Lower leg skin (tissue), 4 donors: ENCODE measurements at regions not wholly inside any gene's neighbourhood (a gene's known extent, or its start where the extent isn't known, plus 50 kb on each side); places are given as distances from the start of the nearest gene placed in this dataset.

Experiments
- DNase-seq, 2 donors: peaks; one replicate each; pipeline ENCODE4 v3.0.0-alpha.2; 2019; ENCODE audit warnings: low spot score in 2 of 2
- H3K4me3 ChIP-seq: fragments of 200-600 bp; sonication (generic); 2 replicates; pipeline ENCODE4 v1.5.1; 2017; ENCODE audit warnings: mild to moderate bottlenecking, low read depth; ENCODE audit not compliant: poor library complexity, severe bottlenecking
- POLR2A ChIP-seq, 2 donors: fragments of 450-650 bp; IDR thresholded peaks; one replicate each; pipeline ENCODE4 v1.6.1; 2016 to 2017; ENCODE audit warnings: antibody characterized with exemption in 2 of 2, mild to moderate bottlenecking in 1 of 2, moderate library complexity in 1 of 2
- WGBS, 2 donors: methylation state at CpG; one replicate each; pipeline ENCODE4 v1.1.5; 2018; 5-methylcytosine and 5-hydroxymethylcytosine counted together
- intact Hi-C: fragments of 100-400 bp; cut with DNase I; formaldehyde crosslinking; loops from one replicate; pipeline ENCODE4 v1.15.0; 2023; ENCODE audit warnings: low total_unique reads
- TF ChIP-seq, protein P1 (sequence below), 3 donors: fragments of 450-650 bp; IDR thresholded peaks; one replicate each; pipeline ENCODE4 v1.5.1; 2016; ENCODE audit warnings: antibody characterized with exemption in 3 of 3, mild to moderate bottlenecking in 3 of 3, moderate library complexity in 2 of 3

DNA sequence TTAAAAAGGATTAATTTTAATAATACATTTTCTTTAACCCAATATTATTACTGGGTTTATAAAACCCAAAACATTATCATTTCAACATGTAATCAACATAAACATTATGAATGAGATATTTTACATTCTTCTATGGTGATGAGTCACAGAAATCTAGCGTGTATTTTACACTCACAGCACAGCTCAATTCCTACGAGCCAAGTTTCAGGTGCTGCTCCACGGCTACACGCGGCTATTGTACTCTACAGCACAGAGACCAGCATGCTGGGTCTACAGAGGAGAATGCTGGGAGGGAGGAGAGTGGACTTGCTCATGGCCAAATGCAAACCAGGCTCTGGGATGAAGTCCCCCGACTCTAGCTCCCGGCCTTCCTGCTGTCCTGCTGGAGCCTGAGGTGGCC is 72.0 kb upstream of the LMO1 start:
- 51 to 54% methylated on average over 7 of the region's 7 CpGs for WGBS, 2 donors
- TF ChIP-seq POLR2A (IDR thresholded peaks at IDR 0.05): no peak
- TF ChIP-seq, protein P1, sequence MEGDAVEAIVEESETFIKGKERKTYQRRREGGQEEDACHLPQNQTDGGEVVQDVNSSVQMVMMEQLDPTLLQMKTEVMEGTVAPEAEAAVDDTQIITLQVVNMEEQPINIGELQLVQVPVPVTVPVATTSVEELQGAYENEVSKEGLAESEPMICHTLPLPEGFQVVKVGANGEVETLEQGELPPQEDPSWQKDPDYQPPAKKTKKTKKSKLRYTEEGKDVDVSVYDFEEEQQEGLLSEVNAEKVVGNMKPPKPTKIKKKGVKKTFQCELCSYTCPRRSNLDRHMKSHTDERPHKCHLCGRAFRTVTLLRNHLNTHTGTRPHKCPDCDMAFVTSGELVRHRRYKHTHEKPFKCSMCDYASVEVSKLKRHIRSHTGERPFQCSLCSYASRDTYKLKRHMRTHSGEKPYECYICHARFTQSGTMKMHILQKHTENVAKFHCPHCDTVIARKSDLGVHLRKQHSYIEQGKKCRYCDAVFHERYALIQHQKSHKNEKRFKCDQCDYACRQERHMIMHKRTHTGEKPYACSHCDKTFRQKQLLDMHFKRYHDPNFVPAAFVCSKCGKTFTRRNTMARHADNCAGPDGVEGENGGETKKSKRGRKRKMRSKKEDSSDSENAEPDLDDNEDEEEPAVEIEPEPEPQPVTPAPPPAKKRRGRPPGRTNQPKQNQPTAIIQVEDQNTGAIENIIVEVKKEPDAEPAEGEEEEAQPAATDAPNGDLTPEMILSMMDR (IDR thresholded peaks at IDR 0.05): no peak
- intact Hi-C loops: loop anchor here (10.0 kb wide), 1 partner anchor 229 kb away; no protein-coding TSS in a partner anchor

DNA sequence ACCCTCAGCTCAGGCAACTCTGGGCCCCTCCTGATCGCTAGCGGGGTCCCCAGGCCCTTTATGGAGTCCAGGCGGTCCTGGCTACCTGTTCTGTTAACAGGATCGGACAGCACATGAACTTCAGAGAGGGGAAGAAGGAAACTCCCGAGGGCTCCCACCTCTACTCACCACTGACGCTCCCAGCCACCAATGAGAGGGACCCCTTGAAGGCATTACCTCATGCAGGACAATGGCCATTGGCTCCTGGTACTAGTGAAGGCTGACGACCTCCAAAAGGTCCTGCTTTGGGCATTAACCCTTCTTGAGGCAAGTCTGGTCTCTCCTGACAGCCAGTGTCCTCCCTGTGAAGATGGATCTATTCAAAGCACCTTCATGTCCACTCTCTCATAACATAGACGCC is 71.5 kb upstream of the LMO1 start:
- 84 to 87% methylated on average over 8 of the region's 8 CpGs for WGBS, 2 donors
- intact Hi-C loops: loop anchor here (10.0 kb wide), 1 partner anchor 230 kb away; no protein-coding TSS in a partner anchor
- TF ChIP-seq, protein P1 (IDR thresholded peaks at IDR 0.05): no peak
- no peak for TF ChIP-seq POLR2A (IDR thresholded peaks at IDR 0.05)
- no peak for DNase-seq
- H3K4me3 ChIP-seq: no peak overlapping the region

More for the DNA sequence above, 72.0 kb upstream of the LMO1 start:
- H3K4me3 ChIP-seq: no peak overlapping the region
- DNase-seq: no peak

DNA sequence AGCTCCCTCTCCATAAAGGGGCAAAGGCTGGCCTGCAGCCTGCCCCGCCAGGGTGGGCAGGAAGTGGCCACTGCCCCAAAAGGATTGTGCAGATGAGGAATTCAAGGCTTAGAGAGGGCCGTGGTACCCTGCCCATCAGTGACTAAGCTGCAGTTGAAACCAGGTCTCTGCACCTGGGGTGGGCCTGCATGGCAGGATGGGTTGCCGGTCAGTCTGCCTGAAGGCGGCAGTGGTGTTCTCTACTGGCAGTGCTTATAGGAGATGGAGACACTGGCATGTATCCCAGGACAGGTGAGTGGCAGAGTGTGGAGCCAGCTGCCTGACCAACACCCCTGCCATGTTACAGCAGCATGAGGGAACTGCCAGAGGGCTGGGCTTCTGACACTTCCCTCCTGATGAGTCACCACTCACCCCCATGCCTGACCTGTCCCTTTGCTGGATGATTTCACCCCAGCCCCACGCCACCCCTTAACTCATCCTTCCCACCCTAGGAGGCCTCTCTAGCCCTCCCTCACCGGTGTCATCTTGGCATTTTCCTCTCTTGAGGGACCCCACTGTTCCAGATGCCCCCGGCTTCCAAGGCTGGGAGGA is 70.2 kb upstream of the LMO1 start:
- 82 to 83% methylated on average over 5 to 7 of the region's 7 CpGs for WGBS, 2 donors
- TF ChIP-seq POLR2A (IDR thresholded peaks at IDR 0.05): no peak
- TF ChIP-seq, protein P1 (IDR thresholded peaks at IDR 0.05): no peak
- intact Hi-C loops: loop anchor here (5.0 to 10.0 kb wide), 2 partner anchors 231 to 1102 kb away; no protein-coding TSS in a partner anchor
- DNase-seq: no peak
- no peak overlapping the region for H3K4me3 ChIP-seq

DNA sequence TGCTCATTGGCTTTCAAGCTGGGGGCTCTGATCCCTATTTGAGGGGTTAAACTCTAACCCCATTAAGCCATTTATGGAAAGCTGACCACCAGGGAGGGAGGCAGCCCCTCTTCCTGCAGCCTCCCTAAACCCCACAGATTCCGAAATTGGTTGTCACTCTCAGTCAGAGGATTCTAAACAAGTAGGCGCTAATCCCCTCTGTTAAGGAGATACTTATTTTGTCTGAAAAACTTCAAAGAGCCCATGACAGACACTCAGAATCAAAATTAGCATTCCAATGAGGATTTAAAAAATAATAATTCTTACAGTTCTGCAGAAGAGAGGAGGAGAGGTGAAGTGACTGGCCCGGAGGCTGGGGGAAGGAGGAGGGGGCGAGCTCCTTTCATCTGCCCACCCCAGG is 69.7 kb upstream of the LMO1 start:
- intact Hi-C loops: loop anchor here (5.0 to 10.0 kb wide), 2 partner anchors 231 to 1101 kb away; no protein-coding TSS in a partner anchor
- H3K4me3 ChIP-seq: no peak overlapping the region
- WGBS, 2 donors: 79 to 82% methylated on average over 4 of the region's 4 CpGs
- no peak for TF ChIP-seq POLR2A (IDR thresholded peaks at IDR 0.05)
- TF ChIP-seq, protein P1 (IDR thresholded peaks at IDR 0.05): no peak
- DNase-seq: no peak

DNA sequence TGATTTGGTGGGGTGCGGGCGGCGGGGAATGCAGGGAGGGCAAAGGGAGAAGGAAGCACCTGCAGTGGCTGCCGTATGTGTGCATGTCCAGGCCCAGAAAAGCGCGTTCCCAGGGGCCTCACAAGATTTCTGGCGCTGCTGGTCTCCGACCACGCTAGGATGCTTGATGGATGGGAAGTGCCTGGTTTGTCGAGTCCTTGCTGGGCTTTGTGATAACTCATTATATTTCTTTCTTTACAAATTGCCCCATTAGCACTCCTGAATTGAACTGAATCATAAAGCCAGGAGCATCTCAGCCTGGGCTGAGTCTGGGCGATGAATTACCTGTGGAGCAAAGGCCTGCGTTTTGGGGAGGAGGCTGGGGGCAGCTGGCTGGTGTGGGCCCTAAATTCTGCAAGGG is 69.2 kb upstream of the LMO1 start:
- H3K4me3 ChIP-seq: no peak overlapping the region
- TF ChIP-seq, protein P1 (IDR thresholded peaks at IDR 0.05): no peak
- TF ChIP-seq POLR2A (IDR thresholded peaks at IDR 0.05): no peak
- DNase-seq: no peak
- 87 to 90% methylated on average over 12 of the region's 12 CpGs for WGBS, 2 donors
- intact Hi-C loops: loop anchor here (5.0 to 10.0 kb wide), 2 partner anchors 232 to 1101 kb away; no protein-coding TSS in a partner anchor
